HG02943 (cell line): ENCODE measurements at regions not wholly inside any gene's neighbourhood (a gene's known extent, or its start where the extent isn't known, plus 50 kb on each side); places are given as distances from the start of the nearest gene placed in this dataset.

Experiments used
- ATAC-seq: cut with Tn5 transposase; IDR thresholded peaks from one replicate; pipeline ENCODE4 v1.9.1; 2021; ENCODE audit warnings: mild to moderate bottlenecking, low read depth, moderate library complexity; ENCODE audit not compliant: unreplicated experiment

- no peak for ATAC-seq
These were observed 337.7 kb upstream of the FAM241A start for GRCh38 chr4:111807576-111807975.

GRCh38 chr4:111808174-111808573, 337.1 kb upstream of the FAM241A start:
- ATAC-seq = no peak

- ATAC-seq = no peak
These were observed 333.6 kb upstream of the FAM241A start for GRCh38 chr4:111811661-111812060.

- no peak for ATAC-seq
These were observed 333.1 kb upstream of the FAM241A start for GRCh38 chr4:111812114-111812513.

- no peak for ATAC-seq
These were observed 332.5 kb upstream of the FAM241A start for GRCh38 chr4:111812760-111813159.

GRCh38 chr4:111813555-111814140, 331.6 kb upstream of the FAM241A start:
- ATAC-seq = no peak

GRCh38 chr4:111814961-111815360, 330.3 kb upstream of the FAM241A start:
- no peak for ATAC-seq

GRCh38 chr4:111821342-111821741, 323.9 kb upstream of the FAM241A start:
- no peak for ATAC-seq

- no peak for ATAC-seq
These were observed 308.7 kb upstream of the FAM241A start for GRCh38 chr4:111836601-111837000.

- ATAC-seq = no peak
These were observed 307.5 kb upstream of the FAM241A start for GRCh38 chr4:111837761-111838160.

- no peak for ATAC-seq
These were observed 306.8 kb upstream of the FAM241A start for GRCh38 chr4:111838406-111838930.

GRCh38 chr4:111839141-111839540, 306.1 kb upstream of the FAM241A start:
- ATAC-seq = no peak

- no peak for ATAC-seq
These were observed 302.9 kb upstream of the FAM241A start for GRCh38 chr4:111842336-111842735.

GRCh38 chr4:111847296-111848008, 297.8 kb upstream of the FAM241A start:
- no peak for ATAC-seq

GRCh38 chr4:111849746-111850284, 295.4 kb upstream of the FAM241A start:
- ATAC-seq = no peak

- ATAC-seq = no peak
These were observed 290.7 kb upstream of the FAM241A start for GRCh38 chr4:111854494-111855087.

GRCh38 chr4:111855308-111855707, 289.9 kb upstream of the FAM241A start:
- no peak for ATAC-seq

- no peak for ATAC-seq
These were observed 281.2 kb upstream of the FAM241A start for GRCh38 chr4:111864066-111864465.

- ATAC-seq = no peak
These were observed 275.9 kb upstream of the FAM241A start for GRCh38 chr4:111869339-111869738.

GRCh38 chr4:111871802-111872201, 273.5 kb upstream of the FAM241A start:
- ATAC-seq = no peak

- no peak for ATAC-seq
These were observed 271.5 kb upstream of the FAM241A start for GRCh38 chr4:111873801-111874200.
